ENCODE measurements at regions not wholly inside any gene's neighbourhood (a gene's known extent, or its start where the extent isn't known, plus 50 kb on each side); places are given as distances from the start of the nearest gene placed in this dataset.

DNA sequence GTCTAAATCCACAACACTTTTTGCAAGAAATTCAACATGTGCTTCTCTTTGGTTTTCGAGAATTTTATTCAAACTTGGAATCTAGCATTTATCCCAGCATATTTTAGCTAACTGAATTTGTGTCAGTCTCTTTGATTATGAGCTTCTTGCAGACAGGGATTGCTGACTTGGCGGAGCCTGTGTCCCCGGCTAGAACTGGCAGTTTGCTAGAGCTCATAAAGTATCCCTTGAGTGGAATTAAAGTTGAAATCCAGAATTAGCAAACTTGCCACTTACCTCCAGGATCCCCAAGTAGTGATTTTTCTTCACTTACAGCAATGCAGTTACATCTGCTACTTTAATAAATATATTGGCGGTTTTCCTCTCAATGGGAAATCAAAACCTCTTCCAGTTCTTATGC lies 306.9 kb downstream of the AACS start:
- Mint-ChIP-seq H3K9me3 (peaks cover 0 to 3% of the 10 kb centered on the region in 2 experiments; a peak in 1 of 5 replicates), H3K4me1 (peaks cover 2 to 5% of the 10 kb centered on the region in 2 experiments; a peak in 3 of 4 replicates), H3K27ac (no peak overlapping the region), H3K36me3 (ENCODE audit: insufficient read depth in 1 of 3, low read depth in 3 of 3) (peaks cover 0 to 16% (median 0%) of the 10 kb centered on the region in 3 experiments; a peak in 3 of 7 replicates), H3K27me3 (ENCODE audit: low read depth) (peaks cover 15% of the 10 kb centered on the region), H3K4me3 (no peak overlapping the region)
- H3K4ac ChIP-seq (ENCODE audit: low read depth, low read length) = no peak overlapping the region
- H2BK12ac ChIP-seq (ENCODE audit: insufficient read length, low read depth, low read length) = no peak overlapping the region
- H3K4me2 ChIP-seq (ENCODE audit: insufficient read depth, insufficient read length, low read length) = no peak overlapping the region
- no peak overlapping the region for H3K56ac ChIP-seq (ENCODE audit: insufficient read length, low read depth, low read length)
- H3K9ac ChIP-seq (ENCODE audit: extremely low read depth, insufficient read length, low read length) = no peak overlapping the region
- no peak overlapping the region for H3T11ph ChIP-seq (ENCODE audit: low read length)
- H3K4me1 ChIP-seq (ENCODE audit: insufficient read depth, low read length) = no peaks in the 10 kb centered on the region; the same call in 1 of the 2 replicates
- no peak overlapping the region for H3K27ac ChIP-seq (ENCODE audit: insufficient read length, low read depth, low read length)
- no peak overlapping the region for H2AK5ac ChIP-seq (ENCODE audit: insufficient read length, low read length)
- no CpG with 5 or more reads among the region's 4 CpGs for WGBS (ENCODE audit: extremely low coverage, insufficient read length, low lambda C conversion rate)
- H2BK15ac ChIP-seq (ENCODE audit: low read depth, low read length) = no peak overlapping the region
- no peaks in the 10 kb centered on the region for H3K23me2 ChIP-seq (ENCODE audit: insufficient read length, low read depth, low read length, poor library complexity, severe bottlenecking)
- no peak overlapping the region for H3K14ac ChIP-seq (ENCODE audit: insufficient read depth, low read length)
- H4K5ac ChIP-seq (ENCODE audit: insufficient read length, low read depth, low read length) = no peak overlapping the region
- H2AFZ ChIP-seq (ENCODE audit: low read length) = no peak overlapping the region
- H3K18ac ChIP-seq (ENCODE audit: insufficient read length, low read depth, low read length) = no peak overlapping the region
- H2BK20ac ChIP-seq (ENCODE audit: low read depth, low read length, poor library complexity, severe bottlenecking) = no peak overlapping the region
- H3K9me3 ChIP-seq (ENCODE audit: control insufficient read depth, low read depth, low read length) = no peaks in the 10 kb centered on the region
- no peaks in the 10 kb centered on the region for H3K79me2 ChIP-seq (ENCODE audit: insufficient read depth, low read length)
- no peak overlapping the region for H4K91ac ChIP-seq (ENCODE audit: insufficient read length, low read depth, low read length)
- no peak for DNase-seq
- no peak overlapping the region for H4K8ac ChIP-seq (replicated peaks; ENCODE audit: insufficient read length, low read depth, low read length)
- no peaks in the 10 kb centered on the region for H3K27me3 ChIP-seq (ENCODE audit: insufficient read depth, low read length)
- H2BK120ac ChIP-seq (ENCODE audit: low read depth, low read length, poor library complexity, severe bottlenecking) = no peak overlapping the region
- H3K79me1 ChIP-seq (ENCODE audit: insufficient read depth, low read depth, low read length, poor library complexity, severe bottlenecking) = peaks cover 2% of the 10 kb centered on the region
- H3K23ac ChIP-seq (ENCODE audit: insufficient read length, low read depth, low read length) = no peak overlapping the region
- H4K20me1 ChIP-seq (ENCODE audit: control insufficient read depth, insufficient read depth, insufficient read length) = no peaks in the 10 kb centered on the region
- TF ChIP-seq, protein P1, sequence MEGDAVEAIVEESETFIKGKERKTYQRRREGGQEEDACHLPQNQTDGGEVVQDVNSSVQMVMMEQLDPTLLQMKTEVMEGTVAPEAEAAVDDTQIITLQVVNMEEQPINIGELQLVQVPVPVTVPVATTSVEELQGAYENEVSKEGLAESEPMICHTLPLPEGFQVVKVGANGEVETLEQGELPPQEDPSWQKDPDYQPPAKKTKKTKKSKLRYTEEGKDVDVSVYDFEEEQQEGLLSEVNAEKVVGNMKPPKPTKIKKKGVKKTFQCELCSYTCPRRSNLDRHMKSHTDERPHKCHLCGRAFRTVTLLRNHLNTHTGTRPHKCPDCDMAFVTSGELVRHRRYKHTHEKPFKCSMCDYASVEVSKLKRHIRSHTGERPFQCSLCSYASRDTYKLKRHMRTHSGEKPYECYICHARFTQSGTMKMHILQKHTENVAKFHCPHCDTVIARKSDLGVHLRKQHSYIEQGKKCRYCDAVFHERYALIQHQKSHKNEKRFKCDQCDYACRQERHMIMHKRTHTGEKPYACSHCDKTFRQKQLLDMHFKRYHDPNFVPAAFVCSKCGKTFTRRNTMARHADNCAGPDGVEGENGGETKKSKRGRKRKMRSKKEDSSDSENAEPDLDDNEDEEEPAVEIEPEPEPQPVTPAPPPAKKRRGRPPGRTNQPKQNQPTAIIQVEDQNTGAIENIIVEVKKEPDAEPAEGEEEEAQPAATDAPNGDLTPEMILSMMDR (conservative IDR thresholded peaks at IDR 0.05) = no peak
- no peak overlapping the region for H2BK5ac ChIP-seq (ENCODE audit: insufficient read length, low read length)

Measured in H9 (cell line).